ENCODE measurements at regions not wholly inside any gene's neighbourhood (a gene's known extent, or its start where the extent isn't known, plus 50 kb on each side); places are given as distances from the start of the nearest gene placed in this dataset.

DNA sequence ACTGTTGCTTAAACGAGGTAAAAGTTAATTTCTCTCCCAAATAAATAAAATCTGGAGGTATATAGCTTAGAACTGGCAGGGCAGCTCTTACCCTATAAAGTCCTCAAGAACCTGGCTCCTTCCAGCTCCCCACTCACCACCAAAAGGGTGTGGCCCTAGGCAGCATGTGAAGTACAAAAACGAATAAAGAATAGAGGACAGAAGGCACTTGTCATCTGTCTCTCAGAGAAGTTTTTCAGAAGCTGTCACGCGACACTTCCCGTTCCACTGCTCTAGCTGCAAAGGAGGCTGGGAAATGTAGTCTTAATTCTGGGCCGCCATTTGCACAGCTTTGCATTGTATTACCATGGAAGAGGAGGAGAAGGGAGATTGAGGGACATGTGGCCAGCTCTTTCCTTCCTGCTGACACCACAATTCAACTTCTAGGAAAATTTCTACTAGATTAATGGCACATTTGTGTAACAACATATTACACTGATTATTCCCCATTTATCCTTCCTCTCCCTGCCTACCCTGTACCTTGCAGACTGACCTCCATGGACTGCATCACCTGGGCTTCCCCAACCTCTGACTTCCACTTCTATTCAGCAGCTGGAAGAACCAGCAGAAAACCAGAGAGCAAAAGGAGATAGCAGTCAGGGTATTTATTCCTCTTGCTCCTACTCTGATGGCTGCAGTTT is 62.2 kb downstream of the CCDC71L start:
- H3K9ac ChIP-seq (ENCODE audit: low read length in 3 of 3), result peak overlapping the region in 1 of 3 donors; percentile 13

DNA sequence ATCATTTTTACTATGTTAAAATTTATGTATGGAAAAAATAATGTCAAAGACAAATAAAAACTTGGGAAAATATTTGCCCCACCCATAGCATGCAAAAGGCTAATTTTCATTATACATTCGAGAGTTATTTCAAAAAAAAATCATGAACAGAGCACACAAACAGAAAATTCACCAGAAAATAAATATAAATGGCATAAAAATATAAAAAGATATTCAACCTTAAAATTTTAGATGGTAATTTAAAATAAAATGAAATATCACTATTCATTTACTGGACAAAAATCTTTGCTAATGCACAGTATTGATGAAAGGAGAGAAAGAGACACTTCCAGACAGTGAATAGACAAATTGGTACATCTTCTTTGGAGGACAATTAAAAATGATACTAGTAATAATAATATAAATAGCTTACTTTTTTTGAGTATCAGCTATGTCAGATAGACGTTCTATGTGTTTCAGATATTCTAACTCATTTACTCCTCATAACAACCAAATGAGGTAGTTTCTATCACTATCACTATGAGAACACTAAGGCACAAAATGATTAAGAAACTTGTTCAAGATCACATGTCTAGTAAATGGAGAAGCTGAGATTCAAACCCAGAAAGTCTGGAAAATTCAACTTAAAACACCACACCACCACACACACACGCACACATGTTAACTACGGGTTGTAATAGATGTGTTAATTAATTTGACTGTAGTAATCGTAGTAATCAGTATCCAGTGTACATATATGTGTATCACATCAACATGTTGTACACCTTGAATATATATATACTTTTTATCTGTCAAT is 63.0 kb downstream of the CCDC71L start:
- peak overlapping the region in 2 of 3 donors; percentile 64 for H3K4me3 ChIP-seq (ENCODE audit: low read length in 3 of 3)
- FAIRE-seq (no peak), DNase-seq (no peak)
- TF ChIP-seq, protein P1, sequence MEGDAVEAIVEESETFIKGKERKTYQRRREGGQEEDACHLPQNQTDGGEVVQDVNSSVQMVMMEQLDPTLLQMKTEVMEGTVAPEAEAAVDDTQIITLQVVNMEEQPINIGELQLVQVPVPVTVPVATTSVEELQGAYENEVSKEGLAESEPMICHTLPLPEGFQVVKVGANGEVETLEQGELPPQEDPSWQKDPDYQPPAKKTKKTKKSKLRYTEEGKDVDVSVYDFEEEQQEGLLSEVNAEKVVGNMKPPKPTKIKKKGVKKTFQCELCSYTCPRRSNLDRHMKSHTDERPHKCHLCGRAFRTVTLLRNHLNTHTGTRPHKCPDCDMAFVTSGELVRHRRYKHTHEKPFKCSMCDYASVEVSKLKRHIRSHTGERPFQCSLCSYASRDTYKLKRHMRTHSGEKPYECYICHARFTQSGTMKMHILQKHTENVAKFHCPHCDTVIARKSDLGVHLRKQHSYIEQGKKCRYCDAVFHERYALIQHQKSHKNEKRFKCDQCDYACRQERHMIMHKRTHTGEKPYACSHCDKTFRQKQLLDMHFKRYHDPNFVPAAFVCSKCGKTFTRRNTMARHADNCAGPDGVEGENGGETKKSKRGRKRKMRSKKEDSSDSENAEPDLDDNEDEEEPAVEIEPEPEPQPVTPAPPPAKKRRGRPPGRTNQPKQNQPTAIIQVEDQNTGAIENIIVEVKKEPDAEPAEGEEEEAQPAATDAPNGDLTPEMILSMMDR (IDR thresholded peaks at IDR 0.05; ENCODE audit: borderline replicate concordance, extremely low read depth, insufficient read depth), result no peak
- H3K9ac ChIP-seq (ENCODE audit: low read length in 3 of 3), result no peak overlapping the region
- no peaks in the 10 kb centered on the region for H3K36me3 ChIP-seq (ENCODE audit: control insufficient read depth in 2 of 3, insufficient read depth in 3 of 3, low read length in 3 of 3)
- H3K27ac ChIP-seq (ENCODE audit: low read depth in 2 of 2, low read length in 2 of 2), result no peak overlapping the region
- intact Hi-C loops (cut with DNase I), result no loop called here
- no peaks in the 10 kb centered on the region for H3K27me3 ChIP-seq (ENCODE audit: control insufficient read depth, insufficient read depth, low read length)
- no peaks in the 10 kb centered on the region for H3K9me3 ChIP-seq (ENCODE audit: control insufficient read depth in 2 of 3, insufficient read depth in 1 of 3, low read length in 3 of 3)
- H3K4me1 ChIP-seq (ENCODE audit: control insufficient read depth in 2 of 3, insufficient read depth in 2 of 3, low read depth in 1 of 3, low read length in 3 of 3), result no peaks in the 10 kb centered on the region

More for the DNA sequence above, 62.2 kb downstream of the CCDC71L start:
- FAIRE-seq (no peak), DNase-seq (peak; percentile 51 to 79 (median 69))
- Histone ChIP-seq H3K27ac (ENCODE audit: low read depth in 2 of 2, low read length in 2 of 2) (no peak overlapping the region), H3K4me1 (ENCODE audit: control insufficient read depth in 2 of 3, insufficient read depth in 2 of 3, low read depth in 1 of 3, low read length in 3 of 3) (no peaks in the 10 kb centered on the region), H3K9me3 (ENCODE audit: control insufficient read depth in 2 of 3, insufficient read depth in 1 of 3, low read length in 3 of 3) (no peaks in the 10 kb centered on the region), H3K36me3 (ENCODE audit: control insufficient read depth in 2 of 3, insufficient read depth in 3 of 3, low read length in 3 of 3) (no peaks in the 10 kb centered on the region), H3K27me3 (ENCODE audit: control insufficient read depth, insufficient read depth, low read length) (no peaks in the 10 kb centered on the region), H3K4me3 (ENCODE audit: low read length in 3 of 3) (peak overlapping the region in 2 of 3 donors; percentile 64)
- intact Hi-C loops (cut with DNase I), result no loop called here
- TF ChIP-seq, protein P1 (IDR thresholded peaks at IDR 0.05; ENCODE audit: borderline replicate concordance, extremely low read depth, insufficient read depth), result no peak

DNA sequence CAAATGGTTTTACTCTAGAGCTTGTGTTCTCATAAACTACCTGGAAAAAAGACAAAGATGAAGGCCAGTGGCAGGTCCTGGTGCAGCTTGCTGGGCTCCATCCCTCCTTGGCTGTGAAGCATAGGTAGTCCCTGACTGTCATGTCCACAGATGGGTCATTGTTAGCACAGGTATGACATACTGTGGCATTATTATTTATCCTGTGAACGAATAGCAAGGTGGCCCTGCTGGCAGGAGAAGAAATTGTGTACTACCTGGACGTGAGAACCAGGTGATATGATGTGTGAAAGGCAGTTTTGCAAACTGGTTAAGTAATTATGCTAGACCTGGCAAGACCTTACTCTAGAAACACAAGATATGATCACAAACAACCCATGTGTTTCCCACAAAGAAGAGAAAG is 63.9 kb downstream of the CCDC71L start:
- Histone ChIP-seq H3K9ac (ENCODE audit: low read length in 3 of 3) (no peak overlapping the region), H3K4me3 (ENCODE audit: low read length in 3 of 3) (no peak overlapping the region), H3K27me3 (ENCODE audit: control insufficient read depth, insufficient read depth, low read length) (no peaks in the 10 kb centered on the region), H3K9me3 (ENCODE audit: control insufficient read depth in 2 of 3, insufficient read depth in 1 of 3, low read length in 3 of 3) (no peaks in the 10 kb centered on the region), H3K4me1 (ENCODE audit: control insufficient read depth in 2 of 3, insufficient read depth in 2 of 3, low read depth in 1 of 3, low read length in 3 of 3) (no peaks in the 10 kb centered on the region), H3K27ac (ENCODE audit: low read depth in 2 of 2, low read length in 2 of 2) (no peak overlapping the region), H3K36me3 (ENCODE audit: control insufficient read depth in 2 of 3, insufficient read depth in 3 of 3, low read length in 3 of 3) (no peaks in the 10 kb centered on the region)
- DNase-seq (no peak), FAIRE-seq (no peak)
- TF ChIP-seq, protein P1 (IDR thresholded peaks at IDR 0.05; ENCODE audit: borderline replicate concordance, extremely low read depth, insufficient read depth), result no peak
- intact Hi-C loops (cut with DNase I), result no loop called here
